ENCODE measurements at regions not wholly inside any gene's neighbourhood (a gene's known extent, or its start where the extent isn't known, plus 50 kb on each side); places are given as distances from the start of the nearest gene placed in this dataset.
"Not testable (repeated sequence)": the region's sequence is repeated elsewhere in the genome, so short reads cannot be mapped to it uniquely, and the experiment has no call there.

- not testable (repeated sequence) for DNase-seq (ENCODE audit: low spot score)
Observed at GRCh38 chr17:77290759-77291558, 150.2 kb downstream of the SEC14L1 start.

- no peak for DNase-seq (ENCODE audit: low spot score)
Observed at GRCh38 chr17:77291591-77292386, 151.0 kb downstream of the SEC14L1 start.

GRCh38 chr17:77294761-77295160, 154.0 kb downstream of the SEC14L1 start:
- no peak for DNase-seq (ENCODE audit: low spot score)

- DNase-seq (ENCODE audit: low spot score), result no peak
Observed at GRCh38 chr17:77295241-77295853, 154.6 kb downstream of the SEC14L1 start.

GRCh38 chr17:77296769-77297409, 156.1 kb downstream of the SEC14L1 start:
- no peak for DNase-seq (ENCODE audit: low spot score)

GRCh38 chr17:77297693-77298666, 157.2 kb downstream of the SEC14L1 start:
- no peak for DNase-seq (ENCODE audit: low spot score)

- no peak for DNase-seq (ENCODE audit: low spot score)
Observed at GRCh38 chr17:77298811-77299210, 158.0 kb downstream of the SEC14L1 start.

- DNase-seq (ENCODE audit: low spot score), result no peak
Observed at GRCh38 chr17:77299256-77300015, 158.7 kb downstream of the SEC14L1 start.

GRCh38 chr17:77300016-77300686, 159.4 kb downstream of the SEC14L1 start:
- DNase-seq (ENCODE audit: low spot score), result no peak

- DNase-seq (ENCODE audit: low spot score), result no peak
Observed at GRCh38 chr17:77301694-77302266, 161.0 kb downstream of the SEC14L1 start.

GRCh38 chr17:77302682-77303081, 161.9 kb downstream of the SEC14L1 start:
- DNase-seq (ENCODE audit: low spot score), result no peak

- peak; percentile 27 for DNase-seq (ENCODE audit: low spot score)
Observed at GRCh38 chr17:77303620-77304019, 162.9 kb downstream of the SEC14L1 start.

GRCh38 chr17:77304051-77304745, 163.4 kb downstream of the SEC14L1 start:
- DNase-seq (ENCODE audit: low spot score), result no peak

GRCh38 chr17:77304746-77305473, 164.1 kb downstream of the SEC14L1 start:
- peak; percentile 63 for DNase-seq (ENCODE audit: low spot score)

GRCh38 chr17:77306048-77306789, 165.4 kb downstream of the SEC14L1 start:
- no peak for DNase-seq (ENCODE audit: low spot score)

GRCh38 chr17:77306790-77307478, 166.2 kb downstream of the SEC14L1 start:
- DNase-seq (ENCODE audit: low spot score), result peak; percentile 51

Measured in kidney tubule cell (primary cell).